ENCODE measurements at regions not wholly inside any gene's neighbourhood (a gene's known extent, or its start where the extent isn't known, plus 50 kb on each side); places are given as distances from the start of the nearest gene placed in this dataset.

DNA sequence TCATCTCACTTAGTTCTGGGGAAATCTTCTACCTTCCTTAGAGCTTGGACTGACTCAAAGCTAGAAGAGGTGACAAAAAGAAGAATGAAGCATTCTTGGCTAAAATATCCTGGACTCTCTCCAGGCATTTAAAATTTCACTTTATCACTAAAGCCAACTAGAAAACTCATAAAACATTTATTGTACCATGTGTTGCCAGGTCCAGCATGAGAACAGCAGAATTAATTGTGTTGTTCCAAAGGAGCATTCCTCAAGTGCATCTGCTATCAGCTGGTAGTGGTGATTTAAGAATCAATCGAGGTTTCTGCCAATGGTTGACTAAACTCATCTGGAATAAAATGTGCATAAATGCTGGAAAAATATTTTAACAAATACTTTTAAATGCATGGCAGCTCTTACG is 147.3 kb upstream of the SSTR4 start:
- no peaks in the 10 kb centered on the region for H3K36me3 ChIP-seq (ENCODE audit: control insufficient read depth, low read depth, low read length)
- no peaks in the 10 kb centered on the region for H3K27me3 ChIP-seq (ENCODE audit: control insufficient read depth, insufficient read depth, low read length)

DNA sequence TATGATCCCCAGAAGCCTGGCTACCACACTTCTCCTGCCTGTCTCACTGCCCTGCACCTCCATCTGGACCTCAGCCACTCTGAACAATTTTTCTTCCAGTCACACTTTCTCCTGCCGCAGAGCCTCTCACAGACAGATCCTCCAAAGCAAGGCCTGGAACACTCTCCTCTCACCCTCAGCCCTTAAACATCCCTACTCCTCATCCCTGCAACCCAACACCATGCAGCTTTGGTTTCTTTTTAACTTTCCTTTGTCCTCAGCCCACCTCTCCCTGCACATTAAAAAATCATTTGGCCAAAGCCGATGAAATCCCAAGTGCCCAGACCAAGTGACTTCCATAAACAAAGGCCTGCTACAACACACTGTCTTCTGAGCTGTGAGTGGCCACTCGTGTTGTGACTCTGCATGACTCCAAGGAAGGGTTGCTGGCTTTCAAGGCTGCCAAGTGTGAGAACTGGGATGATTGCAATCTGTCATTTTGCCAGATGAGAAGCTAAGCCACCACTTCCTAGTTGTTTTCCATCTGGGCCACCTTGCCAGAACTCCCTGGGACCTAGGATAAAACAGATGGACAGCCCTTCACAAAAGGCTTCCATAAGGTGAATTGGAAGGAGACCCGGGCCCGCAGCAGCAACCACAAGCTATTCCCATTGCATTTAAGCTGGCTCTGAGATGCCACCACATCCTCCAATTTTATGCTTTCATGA is 144.4 kb upstream of the SSTR4 start:
- no peaks in the 10 kb centered on the region for H3K4me1 ChIP-seq (ENCODE audit: control insufficient read depth, low read depth, low read length)
- no peaks in the 10 kb centered on the region for H3K27me3 ChIP-seq (ENCODE audit: control insufficient read depth, insufficient read depth, low read length)
- no peak overlapping the region for H3K9ac ChIP-seq (ENCODE audit: low read length)
- no peaks in the 10 kb centered on the region for H3K36me3 ChIP-seq (ENCODE audit: control insufficient read depth, low read depth, low read length)
- H3K27ac ChIP-seq (ENCODE audit: low read length), result no peak overlapping the region
- no peak overlapping the region for H3K4me3 ChIP-seq (ENCODE audit: low read length)
- H3K9me3 ChIP-seq (ENCODE audit: control insufficient read depth, low read depth, low read length), result no peaks in the 10 kb centered on the region

More for the DNA sequence above, 147.3 kb upstream of the SSTR4 start:
- no peak overlapping the region for H3K4me3 ChIP-seq (ENCODE audit: low read length)
- no peaks in the 10 kb centered on the region for H3K4me1 ChIP-seq (ENCODE audit: control insufficient read depth, low read depth, low read length)
- H3K9me3 ChIP-seq (ENCODE audit: control insufficient read depth, low read depth, low read length), result no peaks in the 10 kb centered on the region
- no peak overlapping the region for H3K9ac ChIP-seq (ENCODE audit: low read length)
- H3K27ac ChIP-seq (ENCODE audit: low read length), result no peak overlapping the region

- H3K27ac ChIP-seq (ENCODE audit: low read length), result no peak overlapping the region
- no peaks in the 10 kb centered on the region for H3K4me1 ChIP-seq (ENCODE audit: control insufficient read depth, low read depth, low read length)
- H3K9ac ChIP-seq (ENCODE audit: low read length), result no peak overlapping the region
- H3K4me3 ChIP-seq (ENCODE audit: low read length), result no peak overlapping the region
- H3K36me3 ChIP-seq (ENCODE audit: control insufficient read depth, low read depth, low read length), result no peaks in the 10 kb centered on the region
- H3K9me3 ChIP-seq (ENCODE audit: control insufficient read depth, low read depth, low read length), result no peaks in the 10 kb centered on the region
- H3K27me3 ChIP-seq (ENCODE audit: control insufficient read depth, insufficient read depth, low read length), result no peaks in the 10 kb centered on the region
These were observed 133.9 kb upstream of the SSTR4 start for GRCh38 chr20:22901164-22901563.

- H3K9ac ChIP-seq (ENCODE audit: low read length), result no peak overlapping the region
- no peaks in the 10 kb centered on the region for H3K27me3 ChIP-seq (ENCODE audit: control insufficient read depth, insufficient read depth, low read length)
- no peaks in the 10 kb centered on the region for H3K4me1 ChIP-seq (ENCODE audit: control insufficient read depth, low read depth, low read length)
- no peak overlapping the region for H3K27ac ChIP-seq (ENCODE audit: low read length)
- no peaks in the 10 kb centered on the region for H3K36me3 ChIP-seq (ENCODE audit: control insufficient read depth, low read depth, low read length)
- H3K4me3 ChIP-seq (ENCODE audit: low read length), result no peak overlapping the region
- H3K9me3 ChIP-seq (ENCODE audit: control insufficient read depth, low read depth, low read length), result no peaks in the 10 kb centered on the region
These were observed 133.2 kb upstream of the SSTR4 start for GRCh38 chr20:22901921-22902320.

GRCh38 chr20:22904386-22904785 is 130.7 kb upstream of the SSTR4 start:
- no peaks in the 10 kb centered on the region for H3K4me1 ChIP-seq (ENCODE audit: control insufficient read depth, low read depth, low read length)
- no peak overlapping the region for H3K27ac ChIP-seq (ENCODE audit: low read length)
- no peaks in the 10 kb centered on the region for H3K9me3 ChIP-seq (ENCODE audit: control insufficient read depth, low read depth, low read length)
- no peaks in the 10 kb centered on the region for H3K27me3 ChIP-seq (ENCODE audit: control insufficient read depth, insufficient read depth, low read length)
- no peak overlapping the region for H3K9ac ChIP-seq (ENCODE audit: low read length)
- no peak overlapping the region for H3K4me3 ChIP-seq (ENCODE audit: low read length)
- no peaks in the 10 kb centered on the region for H3K36me3 ChIP-seq (ENCODE audit: control insufficient read depth, low read depth, low read length)

DNA sequence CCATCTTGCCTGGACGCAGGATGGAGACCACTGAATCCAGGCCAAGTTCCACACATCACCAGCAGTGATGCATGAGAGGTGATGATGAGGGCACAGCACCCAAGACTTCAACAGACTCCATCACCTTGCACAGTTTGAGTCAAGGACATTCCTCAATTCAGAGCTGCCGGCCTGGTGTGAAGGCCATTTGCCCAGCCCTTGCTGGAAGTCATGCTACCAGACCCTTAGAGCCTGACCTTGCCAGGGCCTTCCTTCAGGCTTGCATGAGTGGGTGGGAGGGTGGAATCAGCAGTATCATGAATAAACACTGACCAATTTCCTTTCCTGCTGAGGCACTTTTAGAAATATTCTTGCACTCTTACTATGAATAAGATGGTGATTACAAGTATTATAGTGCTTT is 130.2 kb upstream of the SSTR4 start:
- H3K27ac ChIP-seq (ENCODE audit: low read length), result no peak overlapping the region
- H3K9me3 ChIP-seq (ENCODE audit: control insufficient read depth, low read depth, low read length), result no peaks in the 10 kb centered on the region
- H3K9ac ChIP-seq (ENCODE audit: low read length), result no peak overlapping the region
- H3K36me3 ChIP-seq (ENCODE audit: control insufficient read depth, low read depth, low read length), result no peaks in the 10 kb centered on the region
- no peaks in the 10 kb centered on the region for H3K4me1 ChIP-seq (ENCODE audit: control insufficient read depth, low read depth, low read length)
- H3K4me3 ChIP-seq (ENCODE audit: low read length), result no peak overlapping the region
- no peaks in the 10 kb centered on the region for H3K27me3 ChIP-seq (ENCODE audit: control insufficient read depth, insufficient read depth, low read length)

DNA sequence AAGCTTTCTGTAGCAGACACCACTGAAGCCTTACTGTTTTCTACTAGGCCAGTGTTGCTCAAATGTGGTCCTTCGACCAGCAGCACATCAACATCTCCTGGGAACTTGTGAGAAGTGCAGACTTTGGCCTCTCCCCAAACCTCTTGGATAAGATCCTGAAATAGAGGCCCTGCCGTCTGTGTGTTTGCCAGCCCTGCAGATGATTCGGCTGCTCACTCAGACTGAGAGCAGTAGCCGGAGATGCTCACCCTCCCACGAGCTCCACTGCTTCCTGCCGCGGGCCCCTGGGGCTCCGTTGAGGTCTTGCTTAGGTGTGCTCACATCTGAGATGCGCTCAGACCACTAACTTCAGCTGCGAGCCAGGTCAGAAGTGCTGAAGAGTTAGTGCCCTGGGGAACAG is 129.5 kb upstream of the SSTR4 start:
- no peaks in the 10 kb centered on the region for H3K27me3 ChIP-seq (ENCODE audit: control insufficient read depth, insufficient read depth, low read length)
- H3K9me3 ChIP-seq (ENCODE audit: control insufficient read depth, low read depth, low read length), result no peaks in the 10 kb centered on the region
- no peak overlapping the region for H3K4me3 ChIP-seq (ENCODE audit: low read length)
- H3K27ac ChIP-seq (ENCODE audit: low read length), result no peak overlapping the region
- no peaks in the 10 kb centered on the region for H3K4me1 ChIP-seq (ENCODE audit: control insufficient read depth, low read depth, low read length)
- H3K36me3 ChIP-seq (ENCODE audit: control insufficient read depth, low read depth, low read length), result no peaks in the 10 kb centered on the region
- no peak overlapping the region for H3K9ac ChIP-seq (ENCODE audit: low read length)

DNA sequence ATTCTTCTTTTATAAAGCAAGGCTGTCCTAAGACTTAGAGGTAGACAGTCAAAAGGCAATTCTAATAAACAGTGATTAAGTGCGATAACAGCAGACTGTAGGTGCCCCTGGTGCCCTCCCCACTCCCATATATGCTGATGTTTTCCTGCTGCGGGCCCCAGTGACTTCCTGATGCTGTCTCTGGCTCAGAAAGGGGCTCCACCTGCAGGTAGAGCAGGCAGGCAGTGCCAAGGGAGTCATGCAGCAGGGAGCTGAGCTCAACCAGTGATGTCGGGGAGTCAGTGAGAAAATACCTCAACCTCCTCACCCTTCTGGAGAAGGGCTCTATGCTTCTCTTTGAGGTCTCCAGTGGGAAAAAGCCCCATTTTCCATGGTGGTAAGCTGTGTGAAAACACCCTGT is 126.7 kb upstream of the SSTR4 start:
- no peak overlapping the region for H3K4me3 ChIP-seq (ENCODE audit: low read length)
- no peak overlapping the region for H3K27ac ChIP-seq (ENCODE audit: low read length)
- H3K4me1 ChIP-seq (ENCODE audit: control insufficient read depth, low read depth, low read length), result no peaks in the 10 kb centered on the region
- no peaks in the 10 kb centered on the region for H3K36me3 ChIP-seq (ENCODE audit: control insufficient read depth, low read depth, low read length)
- H3K9ac ChIP-seq (ENCODE audit: low read length), result no peak overlapping the region
- H3K27me3 ChIP-seq (ENCODE audit: control insufficient read depth, insufficient read depth, low read length), result no peaks in the 10 kb centered on the region
- H3K9me3 ChIP-seq (ENCODE audit: control insufficient read depth, low read depth, low read length), result no peaks in the 10 kb centered on the region

DNA sequence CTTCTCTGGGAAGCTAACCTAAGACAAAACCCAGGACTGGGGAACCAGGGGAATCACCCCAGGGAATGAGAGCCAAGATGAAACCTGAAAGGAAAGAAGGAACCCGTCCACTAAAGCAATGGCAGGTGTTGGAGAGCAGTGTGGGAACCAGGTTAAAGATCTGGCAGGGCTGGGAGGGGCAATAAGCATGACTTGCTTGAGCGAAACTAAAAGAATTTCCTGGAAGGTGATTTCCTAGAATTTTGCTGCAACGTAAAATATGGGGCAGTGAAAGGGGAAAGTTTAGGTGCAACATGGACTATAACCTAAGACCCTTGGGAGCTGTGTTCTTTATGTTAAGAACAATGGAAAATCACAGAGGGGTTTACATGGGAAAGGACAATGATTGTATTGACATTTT is 126.2 kb upstream of the SSTR4 start:
- Histone ChIP-seq H3K4me1 (ENCODE audit: control insufficient read depth, low read depth, low read length) (no peaks in the 10 kb centered on the region), H3K9me3 (ENCODE audit: control insufficient read depth, low read depth, low read length) (no peaks in the 10 kb centered on the region), H3K4me3 (ENCODE audit: low read length) (no peak overlapping the region), H3K9ac (ENCODE audit: low read length) (no peak overlapping the region), H3K27ac (ENCODE audit: low read length) (no peak overlapping the region), H3K36me3 (ENCODE audit: control insufficient read depth, low read depth, low read length) (no peaks in the 10 kb centered on the region), H3K27me3 (ENCODE audit: control insufficient read depth, insufficient read depth, low read length) (no peaks in the 10 kb centered on the region)

GRCh38 chr20:22909436-22909835 is 125.7 kb upstream of the SSTR4 start:
- H3K27me3 ChIP-seq (ENCODE audit: control insufficient read depth, insufficient read depth, low read length), result no peaks in the 10 kb centered on the region
- H3K4me1 ChIP-seq (ENCODE audit: control insufficient read depth, low read depth, low read length), result no peaks in the 10 kb centered on the region
- no peak overlapping the region for H3K4me3 ChIP-seq (ENCODE audit: low read length)
- H3K9ac ChIP-seq (ENCODE audit: low read length), result no peak overlapping the region
- H3K27ac ChIP-seq (ENCODE audit: low read length), result no peak overlapping the region
- H3K36me3 ChIP-seq (ENCODE audit: control insufficient read depth, low read depth, low read length), result no peaks in the 10 kb centered on the region
- no peaks in the 10 kb centered on the region for H3K9me3 ChIP-seq (ENCODE audit: control insufficient read depth, low read depth, low read length)

DNA sequence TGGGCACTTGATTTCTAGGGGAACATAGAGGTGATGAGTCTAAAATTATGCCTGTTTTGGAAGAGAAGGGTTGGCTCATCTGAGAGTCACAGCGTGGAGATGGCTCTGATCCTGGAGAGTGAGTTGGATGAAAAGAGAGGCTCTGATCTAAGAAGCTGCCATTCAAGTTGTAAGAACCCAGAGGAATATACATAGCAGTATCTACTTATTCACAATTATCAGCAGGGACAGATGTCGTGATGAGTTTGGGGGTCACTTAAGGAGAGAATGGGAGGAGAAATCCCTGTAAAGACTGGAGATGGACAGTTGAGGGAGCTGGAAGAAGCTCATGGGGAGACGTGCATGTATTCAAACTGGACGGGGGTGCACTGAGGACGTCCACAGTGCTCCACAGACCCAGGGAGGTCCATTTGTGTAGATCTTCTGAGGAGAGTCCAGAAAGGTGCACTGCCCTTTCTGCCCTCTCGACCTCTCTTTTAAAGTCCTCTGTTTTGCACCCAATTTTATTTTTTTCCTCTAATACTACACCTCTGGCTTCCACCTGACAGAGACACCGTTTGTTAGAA is 124.7 kb upstream of the SSTR4 start:
- no peak overlapping the region for H3K27ac ChIP-seq (ENCODE audit: low read length)
- no peak overlapping the region for H3K4me3 ChIP-seq (ENCODE audit: low read length)
- no peaks in the 10 kb centered on the region for H3K27me3 ChIP-seq (ENCODE audit: control insufficient read depth, insufficient read depth, low read length)
- H3K4me1 ChIP-seq (ENCODE audit: control insufficient read depth, low read depth, low read length), result no peaks in the 10 kb centered on the region
- no peak overlapping the region for H3K9ac ChIP-seq (ENCODE audit: low read length)
- H3K9me3 ChIP-seq (ENCODE audit: control insufficient read depth, low read depth, low read length), result no peaks in the 10 kb centered on the region
- H3K36me3 ChIP-seq (ENCODE audit: control insufficient read depth, low read depth, low read length), result no peaks in the 10 kb centered on the region

- Histone ChIP-seq H3K36me3 (ENCODE audit: control insufficient read depth, low read depth, low read length) (no peaks in the 10 kb centered on the region), H3K4me3 (ENCODE audit: low read length) (no peak overlapping the region), H3K9me3 (ENCODE audit: control insufficient read depth, low read depth, low read length) (no peaks in the 10 kb centered on the region), H3K9ac (ENCODE audit: low read length) (no peak overlapping the region), H3K27ac (ENCODE audit: low read length) (no peak overlapping the region), H3K4me1 (ENCODE audit: control insufficient read depth, low read depth, low read length) (no peaks in the 10 kb centered on the region), H3K27me3 (ENCODE audit: control insufficient read depth, insufficient read depth, low read length) (no peaks in the 10 kb centered on the region)
These were observed 120.8 kb upstream of the SSTR4 start for GRCh38 chr20:22914291-22914690.
